Mammary epithelial cell (primary cell): ENCODE measurements at regions not wholly inside any gene's neighbourhood (a gene's known extent, or its start where the extent isn't known, plus 50 kb on each side); places are given as distances from the start of the nearest gene placed in this dataset.

ENCODE experiments used
- CTCF ChIP-seq, 2 donors: IDR thresholded peaks in 1 of 2; conservative IDR thresholded peaks in 1 of 2; 2 replicates each; pipeline ENCODE4 v1.5.1; 2011 to 2012; ENCODE audit warnings: inconsistent platforms in 2 of 2, low read length in 2 of 2, mild to moderate bottlenecking in 2 of 2, control low read depth in 1 of 2, low read depth in 1 of 2; ENCODE audit not compliant: insufficient read depth in 1 of 2; ENCODE audit errors: extremely low read depth in 1 of 2
- EZH2 ChIP-seq: IDR thresholded peaks from 2 replicates; pipeline ENCODE4 v1.6.1; 2012; ENCODE audit warnings: low read length, inconsistent platforms, borderline replicate concordance

DNA sequence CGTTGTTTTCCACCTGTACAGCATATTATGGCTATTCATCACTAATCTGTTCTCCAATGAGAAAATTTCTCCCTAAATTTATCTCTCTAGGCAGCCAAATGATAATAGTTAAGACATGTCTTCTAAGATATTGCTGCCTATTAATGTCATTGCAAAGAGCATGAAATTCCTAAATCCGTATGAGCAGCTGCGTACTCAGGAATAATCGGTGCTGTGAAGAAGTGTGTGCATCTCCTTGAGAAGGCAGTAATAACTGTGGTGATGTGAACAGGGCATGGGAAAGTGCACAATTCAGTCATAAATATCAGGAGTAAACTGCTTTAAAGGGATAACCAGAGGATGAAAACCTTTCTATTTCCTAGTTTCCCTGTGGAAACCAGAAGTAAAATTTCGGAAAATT is 112.2 kb downstream of the SLITRK5 start:
- TF ChIP-seq CTCF (conservative IDR thresholded peaks at IDR 0.05 in 1 of 2, IDR thresholded peaks at IDR 0.05 in 1 of 2; ENCODE audit: extremely low read depth in 1 of 2, insufficient read depth in 1 of 2, low read depth in 1 of 2, low read length in 2 of 2) (no peak), EZH2 (no peak)
